Glomerular visceral epithelial cell (primary cell): ENCODE measurements at regions not wholly inside any gene's neighbourhood (a gene's known extent, or its start where the extent isn't known, plus 50 kb on each side); places are given as distances from the start of the nearest gene placed in this dataset.
"Not testable (repeated sequence)": the region's sequence is repeated elsewhere in the genome, so short reads cannot be mapped to it uniquely, and the experiment has no call there.

Experiments used
- DNase-seq: peaks from one replicate; pipeline ENCODE4 v3.0.0-alpha.2; 2016; ENCODE audit errors: extremely low spot score

GRCh38 chr7:24395512-24395911, 111.5 kb downstream of the NPY start:
- no peak for DNase-seq

GRCh38 chr7:24396387-24396786, 112.4 kb downstream of the NPY start:
- DNase-seq: not testable (repeated sequence)

- DNase-seq: peak; percentile 32
Measured at GRCh38 chr7:24401628-24402593, 117.9 kb downstream of the NPY start.

- no peak for DNase-seq
Measured at GRCh38 chr7:24402655-24403054, 118.7 kb downstream of the NPY start.

GRCh38 chr7:24403557-24403956, 119.6 kb downstream of the NPY start:
- no peak for DNase-seq

- no peak for DNase-seq
Measured at GRCh38 chr7:24404315-24404714, 120.3 kb downstream of the NPY start.

GRCh38 chr7:24405002-24405401, 121.0 kb downstream of the NPY start:
- no peak for DNase-seq

GRCh38 chr7:24406053-24406788, 122.2 kb downstream of the NPY start:
- no peak for DNase-seq

- no peak for DNase-seq
Measured at GRCh38 chr7:24406789-24407299, 122.9 kb downstream of the NPY start.

- no peak for DNase-seq
Measured at GRCh38 chr7:24407965-24408364, 124.0 kb downstream of the NPY start.

GRCh38 chr7:24408798-24409430, 124.9 kb downstream of the NPY start:
- no peak for DNase-seq

GRCh38 chr7:24409431-24410024, 125.5 kb downstream of the NPY start:
- no peak for DNase-seq

GRCh38 chr7:24411226-24411625, 127.2 kb downstream of the NPY start:
- no peak for DNase-seq

GRCh38 chr7:24417526-24418120, 133.6 kb downstream of the NPY start:
- no peak for DNase-seq

- DNase-seq: no peak
Measured at GRCh38 chr7:24419077-24419476, 135.1 kb downstream of the NPY start.

GRCh38 chr7:24419511-24419910, 135.5 kb downstream of the NPY start:
- no peak for DNase-seq

- no peak for DNase-seq
Measured at GRCh38 chr7:24422441-24423010, 138.5 kb downstream of the NPY start.

- no peak for DNase-seq
Measured at GRCh38 chr7:24425664-24426063, 141.7 kb downstream of the NPY start.

GRCh38 chr7:24427048-24427447, 143.1 kb downstream of the NPY start:
- DNase-seq: no peak

GRCh38 chr7:24428676-24429075, 144.6 kb upstream of the PALS2 start:
- no peak for DNase-seq

GRCh38 chr7:24432677-24433076, 140.6 kb upstream of the PALS2 start:
- DNase-seq: no peak
